GM12892 (cell line): ENCODE measurements at regions not wholly inside any gene's neighbourhood (a gene's known extent, or its start where the extent isn't known, plus 50 kb on each side); places are given as distances from the start of the nearest gene placed in this dataset.
"Not testable (repeated sequence)": the region's sequence is repeated elsewhere in the genome, so short reads cannot be mapped to it uniquely, and the experiment has no call there.

Experiments used
- DNase-seq: peaks from one replicate; pipeline ENCODE4 v3.0.0; 2011; ENCODE audit not compliant: insufficient read length
- FAIRE-seq: peaks from 2 replicates; lab custom pipeline; 2011; peaks lifted over from hg19 to GRCh38; lab: Jason Lieb, UNC
- POLR2A ChIP-seq: IDR thresholded peaks from 2 replicates; pipeline ENCODE4 v1.6.1; 2011; ENCODE audit warnings: low read depth, low read length, control low read depth
- POLR2AphosphoS5 ChIP-seq: IDR thresholded peaks from 2 replicates; pipeline ENCODE4 v1.6.1; 2011; ENCODE audit warnings: low read depth, low read length, control low read depth
- TAF1 ChIP-seq: IDR thresholded peaks from 2 replicates; pipeline ENCODE4 v1.6.1; 2011; ENCODE audit warnings: low read depth, mild to moderate bottlenecking, control low read depth, low read length, borderline replicate concordance

DNA sequence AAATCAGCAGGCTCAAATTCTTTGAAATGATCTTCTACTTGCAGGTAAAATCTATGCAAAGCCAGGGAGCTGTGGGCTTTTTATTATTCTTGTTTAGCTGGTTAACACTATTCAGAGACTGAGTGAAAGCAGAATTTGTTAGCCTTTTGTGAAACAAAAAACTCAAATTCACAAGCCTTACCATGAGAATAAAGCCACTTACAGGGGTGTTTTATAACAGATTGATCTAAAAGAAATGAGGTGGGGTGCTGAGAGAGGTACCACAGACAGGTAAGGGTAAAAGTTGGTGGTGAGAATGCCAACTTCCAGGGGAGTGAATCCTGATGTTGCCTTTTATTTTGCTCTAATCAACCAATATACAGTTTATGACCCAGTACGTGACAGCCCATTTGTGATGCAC, 1585.6 kb downstream of the EFNA5 start:
- DNase-seq (no peak), FAIRE-seq (no peak)
- TF ChIP-seq TAF1 (no peak), POLR2AphosphoS5 (no peak), POLR2A (no peak)

DNA sequence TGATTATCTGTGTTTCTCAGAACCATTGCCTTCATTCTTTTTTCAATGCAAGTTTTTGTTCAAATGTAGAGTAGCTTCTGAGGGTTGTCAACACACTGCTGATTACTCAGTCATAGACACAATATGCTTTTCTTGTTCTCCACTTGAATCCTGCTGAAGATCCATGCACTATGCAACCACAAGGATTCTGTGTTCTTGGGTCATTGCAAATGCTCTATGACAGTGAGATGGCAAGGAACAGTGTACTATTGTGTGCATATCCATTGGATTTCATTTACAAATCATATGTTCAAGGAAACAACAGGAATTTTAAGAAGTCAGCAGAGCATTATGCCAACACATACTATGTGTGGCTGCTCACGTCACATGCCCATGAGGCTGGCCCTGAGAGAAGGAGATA, 1590.2 kb downstream of the EFNA5 start:
- DNase-seq (no peak), FAIRE-seq (no peak)
- no peak for TF ChIP-seq POLR2AphosphoS5
- TF ChIP-seq TAF1 = no peak
- TF ChIP-seq POLR2A = no peak

DNA sequence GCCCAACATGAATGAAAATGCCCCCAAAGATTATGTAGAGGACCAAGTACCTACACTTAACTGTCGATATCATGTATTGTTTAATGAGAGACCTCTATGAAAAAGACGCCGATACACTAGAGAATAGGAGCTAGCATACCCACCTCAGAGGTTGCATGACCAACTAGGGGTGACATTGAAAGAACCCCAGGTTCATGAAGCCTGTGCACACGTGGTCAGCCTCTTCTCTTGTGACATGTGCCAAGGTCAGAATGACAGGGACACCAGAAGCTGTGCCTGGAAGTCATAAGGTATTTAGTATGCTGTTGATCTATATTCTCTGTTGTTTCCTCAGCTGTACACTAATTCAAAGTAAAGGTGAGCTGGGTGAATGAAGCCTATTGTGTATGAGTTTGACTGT, 1594.1 kb downstream of the EFNA5 start:
- TF ChIP-seq POLR2A (no peak), TAF1 (no peak), POLR2AphosphoS5 (no peak)

DNA sequence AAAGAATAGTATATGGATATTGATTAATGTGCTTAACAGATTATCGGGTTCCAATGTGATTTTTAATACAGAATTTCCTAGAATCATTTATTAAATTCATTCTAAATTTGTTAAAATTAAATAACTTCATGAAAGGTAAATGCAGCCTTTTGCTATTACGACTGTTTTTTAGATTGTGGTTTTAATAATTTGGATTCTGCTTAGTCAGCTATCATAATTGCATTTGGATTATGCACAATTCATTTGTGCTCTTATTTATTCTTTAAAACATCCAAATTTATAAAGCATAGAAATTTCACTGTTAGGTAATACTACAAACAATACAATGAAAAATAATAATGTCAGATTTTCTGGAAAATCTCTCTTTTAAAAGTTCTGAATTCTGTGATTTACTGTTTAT, 1598.5 kb downstream of the EFNA5 start:
- DNase-seq (no peak), FAIRE-seq (no peak)
- no peak for TF ChIP-seq POLR2A
- TF ChIP-seq POLR2AphosphoS5 = no peak
- TF ChIP-seq TAF1 = no peak

More for the DNA sequence above, 1594.1 kb downstream of the EFNA5 start:
- no peak for FAIRE-seq
- DNase-seq = no peak

DNA sequence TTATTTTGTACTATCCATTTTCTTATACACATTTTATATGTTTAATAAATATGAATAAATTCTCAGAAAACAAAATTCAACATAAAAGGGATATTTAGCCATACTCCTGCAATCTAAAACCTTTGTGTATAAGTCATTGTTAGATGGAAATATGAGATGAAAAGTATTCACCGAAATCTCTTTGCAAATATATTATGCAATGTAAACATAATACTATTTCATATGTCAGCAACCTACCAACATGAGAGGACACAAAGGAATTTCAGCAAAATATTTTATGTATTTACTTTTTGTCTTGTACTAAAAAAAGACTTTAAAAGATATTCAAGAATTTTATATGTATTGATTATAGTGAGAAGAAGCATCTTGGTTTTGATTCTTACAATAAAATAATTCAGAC, 1623.4 kb downstream of the EFNA5 start:
- DNase-seq (no peak), FAIRE-seq (no peak)
- no peak for TF ChIP-seq TAF1
- TF ChIP-seq POLR2AphosphoS5 = no peak
- TF ChIP-seq POLR2A = no peak

DNA sequence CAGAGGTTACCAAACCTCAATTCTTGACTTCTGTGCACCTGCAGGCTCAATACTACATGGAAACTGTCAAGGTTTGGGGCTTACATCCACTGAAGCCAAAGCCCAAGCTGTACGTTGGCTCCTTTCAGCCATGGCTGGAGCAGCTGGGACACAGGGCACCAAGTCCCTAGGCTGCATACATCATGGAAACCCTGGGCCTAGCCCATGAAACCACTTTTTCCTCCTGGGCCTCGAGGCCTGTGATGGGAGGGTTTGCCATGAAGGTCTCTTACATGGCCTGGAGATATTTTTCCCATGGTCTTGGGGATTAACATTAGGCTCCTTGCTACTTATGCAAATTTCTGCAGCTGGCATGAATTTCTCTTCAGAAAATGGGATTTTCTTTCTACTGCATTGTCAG, 1638.7 kb downstream of the EFNA5 start:
- DNase-seq, FAIRE-seq: not testable (repeated sequence)

DNA sequence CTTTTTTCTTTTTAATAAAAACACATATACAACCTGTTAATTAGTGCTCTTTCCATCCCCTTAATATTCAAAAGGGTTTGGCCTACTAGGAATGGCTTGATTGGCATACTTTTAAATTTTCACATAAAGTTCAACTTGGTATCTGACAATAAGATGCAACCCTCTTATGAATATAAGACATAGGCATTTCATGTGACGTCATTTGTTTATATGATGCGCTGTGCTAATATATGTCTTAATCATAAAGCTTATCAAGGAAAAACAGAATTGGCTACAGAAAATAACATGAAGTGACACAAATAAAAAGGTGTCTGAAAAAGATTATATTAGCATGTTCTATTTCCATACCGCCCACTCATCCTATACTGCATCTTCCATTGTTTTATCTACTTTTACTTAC, 1642.4 kb downstream of the EFNA5 start:
- FAIRE-seq (no peak), DNase-seq (no peak)
- no peak for TF ChIP-seq POLR2AphosphoS5

DNA sequence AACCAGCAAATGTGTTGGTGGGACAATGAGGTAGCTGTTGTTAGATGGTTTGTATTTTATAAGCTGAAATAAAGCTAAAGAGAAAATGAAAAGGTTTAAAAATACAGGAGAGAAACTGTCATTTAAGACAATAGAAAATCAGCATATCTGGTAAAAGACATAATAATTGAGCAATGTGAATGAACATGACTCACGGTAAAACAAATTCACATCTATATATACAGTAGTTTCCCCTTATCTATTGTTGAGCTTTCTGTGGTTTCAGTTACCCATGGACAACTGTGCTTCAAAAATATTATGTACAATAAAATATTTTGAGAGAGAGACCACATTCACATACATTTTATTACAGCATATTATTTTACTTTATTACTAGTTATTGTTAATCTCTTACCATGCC, 1649.8 kb downstream of the EFNA5 start:
- no peak for TF ChIP-seq TAF1
- TF ChIP-seq POLR2AphosphoS5 = no peak
- no peak for TF ChIP-seq POLR2A
- FAIRE-seq = no peak
- DNase-seq = no peak

DNA sequence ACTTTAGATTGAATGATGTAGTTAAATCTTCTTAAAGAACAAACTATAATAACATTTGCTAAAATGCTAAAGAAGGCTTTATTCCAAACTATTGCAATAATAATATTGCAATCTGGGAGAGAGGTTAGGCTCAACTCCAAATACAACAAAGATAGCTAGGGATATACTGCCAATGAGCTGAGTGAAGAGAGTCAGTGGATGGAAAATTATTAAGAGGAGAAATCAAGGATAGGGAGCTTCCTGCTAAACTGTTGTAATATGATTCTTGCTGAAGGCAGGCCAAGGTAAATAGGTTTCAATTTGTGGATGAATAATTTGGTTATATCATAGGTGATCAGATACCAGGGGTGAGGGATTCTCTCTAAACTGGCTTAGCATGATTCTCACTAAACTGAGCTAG, 1651.5 kb downstream of the EFNA5 start:
- DNase-seq (no peak), FAIRE-seq (no peak)
- TF ChIP-seq POLR2A (no peak), TAF1 (no peak), POLR2AphosphoS5 (no peak)

DNA sequence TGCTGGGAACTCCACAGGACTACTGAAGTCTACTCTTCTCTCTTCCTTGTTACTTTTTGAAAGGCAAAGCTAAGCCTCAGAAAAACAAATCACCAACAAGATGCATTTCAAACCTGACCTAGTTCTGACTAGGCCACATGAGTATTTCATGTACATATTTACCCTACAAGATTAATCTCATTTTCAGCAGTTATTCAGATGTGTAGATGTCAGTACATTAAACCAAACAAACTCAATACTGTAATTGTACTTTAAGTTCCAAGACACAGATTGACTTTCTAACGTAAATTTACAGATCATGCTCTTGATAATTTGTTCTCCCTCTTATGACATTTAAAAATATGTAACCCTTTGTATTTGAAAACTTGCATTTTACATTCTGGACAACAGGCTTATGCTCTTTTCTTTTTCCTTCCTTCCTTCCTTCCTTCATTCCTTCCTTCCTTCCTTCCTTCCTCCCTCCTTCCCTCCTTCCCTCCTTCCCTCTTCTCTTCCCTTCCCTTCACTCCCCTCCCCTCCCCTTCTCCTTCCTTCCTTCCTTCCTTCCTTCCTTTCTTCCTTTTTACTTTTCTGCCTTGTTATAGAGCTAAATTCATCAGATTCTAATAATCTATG, 1653.4 kb downstream of the EFNA5 start:
- no peak for TF ChIP-seq POLR2AphosphoS5
- TF ChIP-seq TAF1 = no peak
- TF ChIP-seq POLR2A = no peak
- DNase-seq = no peak
- FAIRE-seq = no peak

DNA sequence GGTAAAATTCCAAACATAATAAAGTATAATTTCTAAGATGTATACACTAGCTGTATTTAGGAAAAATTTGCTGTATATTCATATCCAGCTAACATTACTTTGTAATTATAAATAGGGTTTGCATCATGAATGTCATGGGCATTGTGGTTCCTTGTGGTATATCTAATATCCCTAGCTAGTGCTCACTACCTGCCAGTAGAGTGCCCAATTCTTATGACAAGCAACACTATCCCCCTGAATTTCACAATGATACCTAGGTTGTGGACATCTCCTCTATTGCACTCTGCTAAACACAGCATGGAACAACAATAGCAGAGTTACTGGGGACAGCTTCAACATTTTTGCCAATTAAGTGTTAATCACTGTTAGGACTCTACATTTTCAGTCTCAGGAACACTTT, 1656.5 kb downstream of the EFNA5 start:
- TF ChIP-seq TAF1 = no peak
- no peak for TF ChIP-seq POLR2A
- no peak for TF ChIP-seq POLR2AphosphoS5
- FAIRE-seq (no peak), DNase-seq (no peak)

DNA sequence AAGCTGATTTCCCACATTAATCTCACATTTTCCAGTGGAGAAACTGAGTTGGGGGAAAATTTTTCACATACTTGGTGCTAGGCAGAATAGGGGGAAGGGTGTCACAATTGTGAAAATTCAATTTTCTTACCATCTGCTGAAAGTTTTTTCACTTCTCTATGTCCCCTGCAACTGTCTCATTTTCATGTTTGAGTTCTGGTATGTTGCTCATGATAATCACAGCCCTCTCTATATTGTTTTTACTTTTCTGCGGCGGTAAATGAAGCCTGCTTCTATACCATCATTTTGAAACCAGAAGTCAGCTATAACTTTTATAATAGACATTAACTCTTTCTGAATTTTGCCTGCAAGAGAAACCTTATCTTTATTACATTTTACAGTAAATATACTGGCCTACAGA, 1664.5 kb downstream of the EFNA5 start:
- no peak for FAIRE-seq
- no peak for TF ChIP-seq POLR2AphosphoS5
- TF ChIP-seq TAF1 = no peak
- TF ChIP-seq POLR2A = no peak
- no peak for DNase-seq

DNA sequence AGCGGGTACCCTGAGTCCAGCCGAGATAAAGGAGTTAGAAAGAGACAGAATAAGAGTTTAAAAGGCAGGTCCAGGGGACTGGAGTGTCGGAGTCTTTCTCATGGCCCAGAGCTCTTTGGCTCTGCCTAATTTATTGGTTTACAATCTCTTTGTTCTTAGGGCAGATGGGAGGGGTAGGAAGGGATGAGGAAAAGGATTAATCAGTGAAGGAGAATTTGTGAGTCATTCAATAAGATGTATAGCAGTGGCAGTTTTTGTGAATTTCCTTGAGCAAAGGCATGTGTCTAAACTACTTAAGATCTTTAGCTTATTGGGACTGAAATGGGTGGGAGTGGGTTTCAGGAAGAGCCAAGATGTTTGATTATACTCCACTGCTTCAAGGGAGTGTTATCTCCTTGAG, 1671.7 kb downstream of the EFNA5 start:
- not testable (repeated sequence) for DNase-seq, FAIRE-seq

DNA sequence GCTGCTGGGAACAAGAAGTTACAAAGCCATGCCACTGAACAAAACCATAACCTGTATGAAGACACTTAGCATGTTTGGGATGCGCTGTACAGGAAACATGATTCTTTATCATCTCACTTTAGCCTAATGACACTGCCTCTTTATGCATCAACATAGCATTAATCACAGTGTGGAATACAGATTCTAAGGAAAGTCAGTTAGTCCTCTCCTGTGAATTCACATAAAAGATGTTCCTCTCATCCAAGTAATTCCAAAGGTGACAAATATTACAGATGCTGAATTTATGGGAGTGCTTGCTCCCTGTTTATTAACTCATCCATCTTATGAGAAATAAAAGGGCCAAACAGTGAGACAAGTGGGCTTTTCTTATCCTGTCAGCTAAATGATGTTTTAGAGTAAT, 1677.7 kb downstream of the EFNA5 start:
- no peak for TF ChIP-seq POLR2A
- no peak for TF ChIP-seq TAF1
- TF ChIP-seq POLR2AphosphoS5 = no peak
- DNase-seq = no peak
- FAIRE-seq = no peak
